ENCODE measurements at regions not wholly inside any gene's neighbourhood (a gene's known extent, or its start where the extent isn't known, plus 50 kb on each side); places are given as distances from the start of the nearest gene placed in this dataset.

- no peak for TF ChIP-seq ATF3 (IDR thresholded peaks at IDR 0.05)
- no peak for TF ChIP-seq SP1 (IDR thresholded peaks at IDR 0.05; ENCODE audit: low read depth)
These were observed 1521.5 kb downstream of the OTOL1 start (continued) for GRCh38 chr3:163018067-163018466.

GRCh38 chr3:163018664-163019063 is 1522.1 kb downstream of the OTOL1 start:
- H2AFZ ChIP-seq (ENCODE audit: low read depth, low read length, poor library complexity, severe bottlenecking), result no peak overlapping the region
- ATAC-seq (no peak), DNase-seq (ENCODE audit: low read depth, low spot score) (no peak)
- no peaks in the 10 kb centered on the region for H4K20me1 ChIP-seq (ENCODE audit: insufficient read depth)
- H3K4me2 ChIP-seq (ENCODE audit: low read length), result no peak overlapping the region
- POLR2A ChIA-PET, result no interaction called here
- CTCF ChIA-PET, result no interaction called here
- no peaks in the 10 kb centered on the region for H3K9me3 ChIP-seq (ENCODE audit: control insufficient read depth in 1 of 2, insufficient read depth in 1 of 2, low read depth in 1 of 2, low read length in 2 of 2)
- no peaks in the 10 kb centered on the region for H3K27me3 ChIP-seq (ENCODE audit: insufficient read depth, low read length)
- no peak for TF ChIP-seq ZFX (IDR thresholded peaks at IDR 0.05)
- TF ChIP-seq POLR2A (IDR thresholded peaks at IDR 0.05; ENCODE audit: borderline replicate concordance, extremely low read depth, insufficient read depth, insufficient read length), result no peak
- no peak for TF ChIP-seq JUND (IDR thresholded peaks at IDR 0.05)
- TF ChIP-seq ZNF274 (IDR thresholded peaks at IDR 0.05; ENCODE audit: low read depth, low read length), result no peak
- TF ChIP-seq CBX3 (IDR thresholded peaks at IDR 0.05; ENCODE audit: low read depth), result no peak
- TF ChIP-seq SP1 (IDR thresholded peaks at IDR 0.05; ENCODE audit: low read depth), result no peak
- no peak for TF ChIP-seq ELF1 (IDR thresholded peaks at IDR 0.05; ENCODE audit: borderline replicate concordance, low read depth)
- TF ChIP-seq SRF (IDR thresholded peaks at IDR 0.05; ENCODE audit: low read depth), result no peak
- TF ChIP-seq SIN3A (IDR thresholded peaks at IDR 0.05; ENCODE audit: low read depth), result no peak
- no peak for TF ChIP-seq ATF3 (IDR thresholded peaks at IDR 0.05)
- TF ChIP-seq RAD21 (IDR thresholded peaks at IDR 0.05; ENCODE audit: low read depth), result no peak
- no peak for TF ChIP-seq CEBPB (IDR thresholded peaks at IDR 0.05; ENCODE audit: low read depth)
- TF ChIP-seq EZH2 (IDR thresholded peaks at IDR 0.05), result no peak
- no peak for TF ChIP-seq POLR2AphosphoS5 (IDR thresholded peaks at IDR 0.05; ENCODE audit: low read depth, low read length)
- TF ChIP-seq CTCF (IDR thresholded peaks at IDR 0.05 in 2 of 3, conservative IDR thresholded peaks at IDR 0.05 in 1 of 3; ENCODE audit: borderline replicate concordance in 1 of 3, insufficient read depth in 1 of 3, low read depth in 2 of 3, low read length in 2 of 3), result no peak
- no peak for TF ChIP-seq FOSL1 (IDR thresholded peaks at IDR 0.05; ENCODE audit: low read depth)
- TF ChIP-seq TCF7L2 (IDR thresholded peaks at IDR 0.05; ENCODE audit: borderline replicate concordance, extremely low read depth, insufficient read depth, insufficient read length), result no peak
- no peak for TF ChIP-seq REST (IDR thresholded peaks at IDR 0.05; ENCODE audit: low read depth)
- TF ChIP-seq MAX (IDR thresholded peaks at IDR 0.05), result no peak
- TF ChIP-seq EZH2phosphoT487 (IDR thresholded peaks at IDR 0.05; ENCODE audit: borderline replicate concordance), result no peak
- intact Hi-C loops (cut with micrococcal nuclease), result no loop called here
- H3K4me3 ChIP-seq (replicated peaks in 1 of 2; ENCODE audit: low read depth in 1 of 2, low read length in 2 of 2), result no peak overlapping the region
- no peaks in the 10 kb centered on the region for H3K36me3 ChIP-seq (ENCODE audit: control insufficient read depth in 1 of 2, insufficient read depth in 2 of 2, low read length in 2 of 2)
- H3K27ac ChIP-seq (ENCODE audit: low read depth, low read length), result no peak overlapping the region
- H3K4me1 ChIP-seq (ENCODE audit: control insufficient read depth in 1 of 2, insufficient read depth in 2 of 2, low read length in 2 of 2), result no peaks in the 10 kb centered on the region
- no peaks in the 10 kb centered on the region for H3K79me2 ChIP-seq (ENCODE audit: insufficient read depth, low read length)
- RAD21 ChIA-PET (ENCODE audit: low non-redundant PET in 1 of 2, low total read pairs in 2 of 2, uncharacterized antibody in 2 of 2, unreplicated experiment in 2 of 2), result no interaction called here
- no peaks in the 10 kb centered on the region; the same call in 1 of the 2 replicates for H3K9me2 ChIP-seq (ENCODE audit: insufficient read depth)
- BruUV-seq (replicated peaks), result no TSS peak
- no peak overlapping the region for H3K9ac ChIP-seq (ENCODE audit: low read length)

Data from HCT116 (cell line).